Colonic mucosa (tissue), 4 donors: ENCODE measurements at regions not wholly inside any gene's neighbourhood (a gene's known extent, or its start where the extent isn't known, plus 50 kb on each side); places are given as distances from the start of the nearest gene placed in this dataset.

Experiments
- DNase-seq: peaks from one replicate; pipeline ENCODE4 v3.0.0-alpha.2; 2020
- H3K27ac ChIP-seq: fragments of 200-600 bp; one replicate; pipeline ENCODE4 v1.8.0; 2021
- H3K27me3 ChIP-seq: fragments of 200-600 bp; one replicate; pipeline ENCODE4 v1.8.0; 2021
- H3K36me3 ChIP-seq: fragments of 200-600 bp; one replicate; pipeline ENCODE4 v1.8.0; 2021
- H3K4me1 ChIP-seq: fragments of 200-600 bp; one replicate; pipeline ENCODE4 v1.8.0; 2021; ENCODE audit warnings: mild to moderate bottlenecking
- H3K4me3 ChIP-seq: fragments of 200-600 bp; one replicate; pipeline ENCODE4 v1.8.0; 2021
- H3K9ac ChIP-seq, 2 donors: one replicate each; pipeline ENCODE4 v1.7.0; 2013; ENCODE audit warnings: control low read depth in 2 of 2, low read depth in 2 of 2, low read length in 2 of 2
- H3K9me3 ChIP-seq: fragments of 200-600 bp; one replicate; pipeline ENCODE4 v1.8.0; 2021
- CTCF ChIP-seq: fragments of 200-600 bp; IDR thresholded peaks from one replicate; pipeline ENCODE4 v1.8.0; 2022; ENCODE audit warnings: antibody characterized with exemption, mild to moderate bottlenecking
- intact Hi-C: fragments of 100-400 bp; cut with DNase I; formaldehyde crosslinking; loops from one replicate; pipeline ENCODE4 v1.14.1; 2022
- donor health status: healthy.
- donor health status: DM: no; HTN: no; CAD: no.
- donor health status: DM: no; HTN: no; CAD: no.

- Histone ChIP-seq H3K9ac (no peak overlapping the region), H3K9me3 (no peaks in the 10 kb centered on the region), H3K4me3 (no peak overlapping the region), H3K4me1 (no peaks in the 10 kb centered on the region), H3K36me3 (no peaks in the 10 kb centered on the region), H3K27ac (no peak overlapping the region), H3K27me3 (no peaks in the 10 kb centered on the region)
- intact Hi-C loops: loop anchor here (5.0 kb wide), 1 partner anchor 382 kb away; no protein-coding TSS in a partner anchor
- peak; percentile 21 for DNase-seq
- TF ChIP-seq CTCF: no peak
Observed at GRCh38 chr3:193190146-193190786, 50.8 kb upstream of the PLAAT1 start.
